ENCODE measurements at regions not wholly inside any gene's neighbourhood (a gene's known extent, or its start where the extent isn't known, plus 50 kb on each side); places are given as distances from the start of the nearest gene placed in this dataset.

GRCh38 chr2:239727776-239728600 is 297.2 kb downstream of the NDUFA10 start:
- peaks cover 11% of the 10 kb centered on the region for H3K27me3 Mint-ChIP-seq (ENCODE audit: unreplicated experiment)
- DNase-seq (ENCODE audit: low spot score) = no peak
- H3K36me3 Mint-ChIP-seq (ENCODE audit: low read depth, unreplicated experiment) = peaks cover 4% of the 10 kb centered on the region
- H3K27ac Mint-ChIP-seq (ENCODE audit: unreplicated experiment) = peak overlapping the region; percentile 48
- no peaks in the 10 kb centered on the region for H3K9me3 Mint-ChIP-seq (ENCODE audit: unreplicated experiment)
- H3K4me1 Mint-ChIP-seq (ENCODE audit: unreplicated experiment) = peaks cover 2% of the 10 kb centered on the region
- H3K4me3 Mint-ChIP-seq (ENCODE audit: unreplicated experiment) = no peak overlapping the region
- no peak for TF ChIP-seq CTCF (IDR thresholded peaks at IDR 0.05; ENCODE audit: unreplicated experiment)

- H3K27me3 Mint-ChIP-seq (ENCODE audit: unreplicated experiment) = peaks cover 10% of the 10 kb centered on the region
- H3K4me3 Mint-ChIP-seq (ENCODE audit: unreplicated experiment) = no peak overlapping the region
- no peak for DNase-seq (ENCODE audit: low spot score)
- no peaks in the 10 kb centered on the region for H3K9me3 Mint-ChIP-seq (ENCODE audit: unreplicated experiment)
- TF ChIP-seq CTCF (IDR thresholded peaks at IDR 0.05; ENCODE audit: unreplicated experiment) = no peak
- peaks cover 4% of the 10 kb centered on the region for H3K36me3 Mint-ChIP-seq (ENCODE audit: low read depth, unreplicated experiment)
- H3K27ac Mint-ChIP-seq (ENCODE audit: unreplicated experiment) = peak overlapping the region; percentile 48
- peaks cover 2% of the 10 kb centered on the region for H3K4me1 Mint-ChIP-seq (ENCODE audit: unreplicated experiment)
Observed at GRCh38 chr2:239727182-239727775, 297.9 kb downstream of the NDUFA10 start.

GRCh38 chr2:239726631-239727181 is 298.4 kb downstream of the NDUFA10 start:
- TF ChIP-seq CTCF (IDR thresholded peaks at IDR 0.05; ENCODE audit: unreplicated experiment) = no peak
- DNase-seq (ENCODE audit: low spot score) = no peak
- H3K4me3 Mint-ChIP-seq (ENCODE audit: unreplicated experiment) = no peak overlapping the region

GRCh38 chr2:239726091-239726591 is 299.0 kb downstream of the NDUFA10 start:
- Mint-ChIP-seq H3K27ac (ENCODE audit: unreplicated experiment) (no peak overlapping the region), H3K4me1 (ENCODE audit: unreplicated experiment) (peaks cover 2% of the 10 kb centered on the region), H3K9me3 (ENCODE audit: unreplicated experiment) (no peaks in the 10 kb centered on the region), H3K36me3 (ENCODE audit: low read depth, unreplicated experiment) (peaks cover 4% of the 10 kb centered on the region), H3K4me3 (ENCODE audit: unreplicated experiment) (no peak overlapping the region), H3K27me3 (ENCODE audit: unreplicated experiment) (peaks cover 9% of the 10 kb centered on the region)
- DNase-seq (ENCODE audit: low spot score) = no peak
- no peak for TF ChIP-seq CTCF (IDR thresholded peaks at IDR 0.05; ENCODE audit: unreplicated experiment)

More at GRCh38 chr2:239726631-239727181, 298.4 kb downstream of the NDUFA10 start:
- Mint-ChIP-seq H3K27ac (ENCODE audit: unreplicated experiment) (no peak overlapping the region), H3K36me3 (ENCODE audit: low read depth, unreplicated experiment) (peaks cover 4% of the 10 kb centered on the region), H3K4me1 (ENCODE audit: unreplicated experiment) (peaks cover 2% of the 10 kb centered on the region), H3K9me3 (ENCODE audit: unreplicated experiment) (no peaks in the 10 kb centered on the region), H3K27me3 (ENCODE audit: unreplicated experiment) (peaks cover 10% of the 10 kb centered on the region)

GRCh38 chr2:239725551-239725890 is 299.6 kb downstream of the NDUFA10 start:
- Mint-ChIP-seq H3K36me3 (ENCODE audit: low read depth, unreplicated experiment) (peaks cover 4% of the 10 kb centered on the region), H3K27ac (ENCODE audit: unreplicated experiment) (no peak overlapping the region), H3K4me3 (ENCODE audit: unreplicated experiment) (no peak overlapping the region), H3K4me1 (ENCODE audit: unreplicated experiment) (peaks cover 4% of the 10 kb centered on the region), H3K9me3 (ENCODE audit: unreplicated experiment) (no peaks in the 10 kb centered on the region), H3K27me3 (ENCODE audit: unreplicated experiment) (peaks cover 6% of the 10 kb centered on the region)
- no peak for DNase-seq (ENCODE audit: low spot score)
- TF ChIP-seq CTCF (IDR thresholded peaks at IDR 0.05; ENCODE audit: unreplicated experiment) = no peak

All from endothelial cell (in vitro differentiated cells).